HCT116 (cell line): ENCODE measurements at regions not wholly inside any gene's neighbourhood (a gene's known extent, or its start where the extent isn't known, plus 50 kb on each side); places are given as distances from the start of the nearest gene placed in this dataset.

ENCODE experiments used
- ATAC-seq: fragments of 200-7000 bp; cut with Tn5 transposase; 2 replicates; pipeline ENCODE4 v1.9.1; 2020; ENCODE audit warnings: mild to moderate bottlenecking, moderate library complexity
- BruUV-seq: library from RNA; stranded (reverse); fragments of 400-500 nt; replicated peaks from 2 replicates; lab custom pipeline; 2021; lab: Mats Ljungman, UMichigan
- CTCF ChIA-PET: fragments of 300-600 bp; sonication (Branson Sonifier 250); formaldehyde crosslinking; loops from one replicate; lab custom pipeline; 2021; ENCODE audit warnings: antibody characterized with exemption; lab: Charles Lee
- POLR2A ChIA-PET: fragments of 300-600, 350-600 bp; sonication (Branson Sonifier 250); formaldehyde crosslinking; loops from one replicate; lab custom pipeline; 2021; ENCODE audit warnings: antibody characterized with exemption; lab: Charles Lee
- RAD21 ChIA-PET, 2 experiments: fragments of 300-600 bp; sonication (Branson Sonifier 250); formaldehyde crosslinking; loops; one replicate each; lab custom pipeline; 2023; ENCODE audit warnings: low total read pairs in 2 of 2; ENCODE audit not compliant: uncharacterized antibody in 2 of 2, unreplicated experiment in 2 of 2, low non-redundant PET in 1 of 2; lab: Charles Lee
- DNase-seq: peaks from one replicate; pipeline ENCODE4 v3.0.0-alpha.2; 2010; ENCODE audit warnings: low read depth, low spot score
- H2AFZ ChIP-seq: fragments of 200-600 bp; shearing (Covaris generic), sonication (generic); 2 replicates; pipeline ENCODE4 v1.6.1; 2017; ENCODE audit warnings: low read depth, mixed run types, mixed read lengths, antibody characterized with exemption, low read length; ENCODE audit not compliant: poor library complexity, severe bottlenecking
- H3K27ac ChIP-seq: 2 replicates; pipeline ENCODE4 v1.5.1; 2012; ENCODE audit warnings: low read depth, low read length
- H3K27me3 ChIP-seq: fragments of 200-600 bp; sonication (generic); 2 replicates; pipeline ENCODE4 v1.6.1; 2016; ENCODE audit warnings: mixed run types, low read length, mixed read lengths; ENCODE audit not compliant: insufficient read depth
- H3K36me3 ChIP-seq, 2 experiments: fragments of 200-500 bp in 1 of 2; fragments of 200-600 bp in 1 of 2; sonication (Bioruptor generic) in 1 of 2; sonication (generic) in 1 of 2; 2 replicates each; pipeline versions ENCODE4 v1.5.1 to v1.6.1; 2014 to 2016; ENCODE audit warnings: low read length in 2 of 2, inconsistent platforms in 1 of 2, mixed read lengths in 1 of 2, mixed run types in 1 of 2; ENCODE audit not compliant: insufficient read depth in 2 of 2, control insufficient read depth in 1 of 2
- H3K4me1 ChIP-seq, 2 experiments: fragments of 200-600 bp in 1 of 2; sonication (generic) in 1 of 2; 2 replicates each; pipeline versions ENCODE4 v1.5.1 to v1.6.1; 2012 to 2017; ENCODE audit warnings: low read length in 2 of 2, inconsistent platforms in 1 of 2, mild to moderate bottlenecking in 1 of 2, mixed read lengths in 1 of 2, mixed run types in 1 of 2, moderate library complexity in 1 of 2; ENCODE audit not compliant: insufficient read depth in 2 of 2, control insufficient read depth in 1 of 2
- H3K4me2 ChIP-seq: fragments of 200-600 bp; sonication (generic); 2 replicates; pipeline ENCODE4 v1.6.1; 2017; ENCODE audit warnings: mixed run types, low read length, mixed read lengths
- H3K4me3 ChIP-seq, 2 experiments: fragments of 200-600 bp in 1 of 2; sonication (generic) in 1 of 2; replicated peaks in 1 of 2; 2 replicates each; pipeline ENCODE4 v1.5.1; 2011 to 2016; ENCODE audit warnings: low read length in 2 of 2, control low read depth in 1 of 2, low read depth in 1 of 2, mild to moderate bottlenecking in 1 of 2, mixed read lengths in 1 of 2, mixed run types in 1 of 2
- H3K79me2 ChIP-seq: fragments of 200-600 bp; sonication (generic); 2 replicates; pipeline ENCODE4 v1.6.1; 2017; ENCODE audit warnings: mild to moderate bottlenecking, mixed run types, low read length, moderate library complexity, mixed read lengths; ENCODE audit not compliant: insufficient read depth
- H3K9ac ChIP-seq: fragments of 200-600 bp; sonication (generic); 2 replicates; pipeline ENCODE4 v1.6.1; 2016; ENCODE audit warnings: low read length, mixed read lengths
- H3K9me2 ChIP-seq: fragments of 200-600 bp; sonication (generic), shearing (Covaris generic); 2 replicates; pipeline ENCODE4 v1.6.1; 2017; ENCODE audit warnings: mixed run types, mild to moderate bottlenecking, moderate library complexity; ENCODE audit not compliant: insufficient read depth
- H3K9me3 ChIP-seq, 2 experiments: fragments of 200-500 bp in 1 of 2; fragments of 200-600 bp in 1 of 2; sonication (Bioruptor generic) in 1 of 2; sonication (generic) in 1 of 2; 2 replicates each; pipeline ENCODE4 v1.6.1; 2014 to 2017; ENCODE audit warnings: low read length in 2 of 2, mixed read lengths in 2 of 2, inconsistent platforms in 1 of 2, low read depth in 1 of 2, mild to moderate bottlenecking in 1 of 2, mixed run types in 1 of 2, moderate library complexity in 1 of 2; ENCODE audit not compliant: control insufficient read depth in 1 of 2, insufficient read depth in 1 of 2
- H4K20me1 ChIP-seq: fragments of 200-600 bp; sonication (generic), shearing (Covaris generic); 2 replicates; pipeline ENCODE4 v1.6.1; 2017; ENCODE audit warnings: mixed run types, mild to moderate bottlenecking, moderate library complexity; ENCODE audit not compliant: insufficient read depth
- CBX3 ChIP-seq: IDR thresholded peaks from 2 replicates; pipeline ENCODE4 v1.6.1; 2012; ENCODE audit warnings: low read depth
- CEBPB ChIP-seq: IDR thresholded peaks from 2 replicates; pipeline ENCODE4 v1.6.1; 2012; ENCODE audit warnings: low read depth
- EGR1 ChIP-seq: IDR thresholded peaks from 2 replicates; pipeline ENCODE4 v1.6.1; 2012; ENCODE audit warnings: low read depth
- ELF1 ChIP-seq: IDR thresholded peaks from 2 replicates; pipeline ENCODE4 v1.6.1; 2012; ENCODE audit warnings: low read depth, borderline replicate concordance
- EZH2 ChIP-seq: fragments of 200-600 bp; sonication (generic); IDR thresholded peaks from 2 replicates; pipeline ENCODE4 v1.6.1; 2017; ENCODE audit warnings: antibody characterized with exemption, mixed run types
- FOSL1 ChIP-seq: IDR thresholded peaks from 2 replicates; pipeline ENCODE4 v1.6.1; 2012; ENCODE audit warnings: low read depth
- JUND ChIP-seq: IDR thresholded peaks from 2 replicates; pipeline ENCODE4 v1.6.1; 2012
- POLR2A ChIP-seq: IDR thresholded peaks from 2 replicates; pipeline ENCODE4 v1.7.0; 2011; ENCODE audit warnings: borderline replicate concordance; ENCODE audit not compliant: insufficient read depth, insufficient read length; ENCODE audit errors: extremely low read depth
- POLR2AphosphoS5 ChIP-seq: IDR thresholded peaks from 2 replicates; pipeline ENCODE4 v1.6.1; 2011; ENCODE audit warnings: mild to moderate bottlenecking, low read depth, low read length, moderate library complexity
- RAD21 ChIP-seq: IDR thresholded peaks from 2 replicates; pipeline ENCODE4 v1.6.1; 2012; ENCODE audit warnings: low read depth, mild to moderate bottlenecking
- SIN3A ChIP-seq: IDR thresholded peaks from 2 replicates; pipeline ENCODE4 v1.6.1; 2012; ENCODE audit warnings: low read depth
- SP1 ChIP-seq: IDR thresholded peaks from 2 replicates; pipeline ENCODE4 v1.6.1; 2012; ENCODE audit warnings: low read depth
- SRF ChIP-seq: IDR thresholded peaks from 2 replicates; pipeline ENCODE4 v1.6.1; 2012; ENCODE audit warnings: low read depth
- YY1 ChIP-seq: IDR thresholded peaks from 2 replicates; pipeline ENCODE4 v1.6.1; 2011; ENCODE audit warnings: low read length, low read depth, moderate library complexity, mild to moderate bottlenecking; ENCODE audit not compliant: insufficient replicate concordance; ENCODE audit errors: extremely low read depth
- ZFX ChIP-seq: fragments of 450-650 bp; IDR thresholded peaks from 2 replicates; pipeline ENCODE4 v1.6.1; 2017
- ZNF274 ChIP-seq: fragments of 200-500 bp; sonication (Bioruptor generic); IDR thresholded peaks from 2 replicates; pipeline ENCODE4 v1.6.1; 2014; ENCODE audit warnings: mild to moderate bottlenecking, low read depth, low read length, inconsistent platforms
- intact Hi-C: fragments of 100-400 bp; cut with micrococcal nuclease; formaldehyde crosslinking; loops from 2 replicates; pipeline ENCODE4 v1.10.0; 2022
- TF ChIP-seq, protein P1 (sequence below): IDR thresholded peaks from 2 replicates; pipeline ENCODE4 v1.6.1; 2012
- TF ChIP-seq, protein P2 (sequence below): IDR thresholded peaks from 2 replicates; pipeline ENCODE4 v1.6.1; 2011; ENCODE audit warnings: mild to moderate bottlenecking, low read length, moderate library complexity; ENCODE audit not compliant: insufficient replicate concordance; ENCODE audit errors: extremely low read depth
- TF ChIP-seq, protein P3 (sequence below): IDR thresholded peaks from 2 replicates; pipeline ENCODE4 v1.6.1; 2012
- TF ChIP-seq, protein P4 (sequence below): IDR thresholded peaks from 2 replicates; pipeline ENCODE4 v1.6.1; 2012; ENCODE audit warnings: low read depth

DNA sequence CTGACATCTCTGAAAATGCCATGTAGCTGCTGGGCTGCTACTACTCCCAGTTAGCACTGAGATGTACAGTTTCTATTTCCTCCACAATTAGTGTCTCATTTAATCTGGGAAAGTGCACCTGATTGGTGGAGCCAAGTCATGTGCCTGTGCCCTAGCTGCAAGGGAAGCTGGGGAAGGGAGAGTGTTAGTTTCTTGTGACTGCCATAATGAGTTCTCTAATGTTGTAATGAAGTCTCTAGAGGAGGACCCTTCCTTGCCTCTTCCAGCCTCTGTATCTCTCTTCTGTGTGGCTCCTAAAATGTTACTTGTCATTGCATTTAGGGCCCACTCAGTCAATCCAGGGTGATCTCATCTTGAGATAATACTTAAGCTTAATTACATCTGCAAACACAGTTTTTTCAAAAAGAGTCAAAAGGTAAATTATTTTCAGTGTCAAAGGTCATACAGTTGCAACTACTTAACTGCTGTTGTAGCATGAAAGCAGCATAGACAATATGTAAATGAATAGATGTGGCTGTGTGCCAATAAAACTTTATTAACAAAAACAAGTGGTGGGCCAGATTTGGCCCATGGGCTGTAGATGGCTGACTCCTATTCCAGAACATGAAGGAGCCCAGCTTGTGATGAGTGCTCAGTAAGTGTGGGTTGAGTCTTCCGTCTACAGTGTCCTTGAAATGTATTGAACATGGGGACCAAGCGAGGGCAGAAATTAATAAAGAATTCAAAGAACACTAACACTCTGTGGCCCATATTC is 137.2 kb upstream of the MAP1LC3B2 start:
- Histone ChIP-seq H3K27me3 (no peaks in the 10 kb centered on the region), H4K20me1 (no peaks in the 10 kb centered on the region), H3K9me2 (no peaks in the 10 kb centered on the region), H3K9ac (no peak overlapping the region), H3K4me3 (no peak overlapping the region), H3K27ac (no peak overlapping the region), H3K36me3 (no peaks in the 10 kb centered on the region), H3K4me2 (no peak overlapping the region), H3K9me3 (peaks cover 0 to 9% of the 10 kb centered on the region in 2 experiments; a peak in 1 of 4 replicates), H3K79me2 (no peaks in the 10 kb centered on the region), H2AFZ (no peak overlapping the region), H3K4me1 (peaks cover 13 to 28% of the 10 kb centered on the region in 2 experiments)
- TF ChIP-seq SRF (no peak), POLR2AphosphoS5 (no peak), SIN3A (no peak), ELF1 (no peak), ZNF274 (no peak), ZFX (no peak), EZH2 (no peak), CEBPB (no peak), EGR1 (no peak), YY1 (no peak), POLR2A (no peak), SP1 (no peak), FOSL1 (no peak), JUND (no peak), RAD21 (no peak), CBX3 (no peak; the same call in 1 of the 2 replicates)
- TF ChIP-seq, protein P1, sequence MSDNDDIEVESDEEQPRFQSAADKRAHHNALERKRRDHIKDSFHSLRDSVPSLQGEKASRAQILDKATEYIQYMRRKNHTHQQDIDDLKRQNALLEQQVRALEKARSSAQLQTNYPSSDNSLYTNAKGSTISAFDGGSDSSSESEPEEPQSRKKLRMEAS = no peak
- TF ChIP-seq, protein P2, sequence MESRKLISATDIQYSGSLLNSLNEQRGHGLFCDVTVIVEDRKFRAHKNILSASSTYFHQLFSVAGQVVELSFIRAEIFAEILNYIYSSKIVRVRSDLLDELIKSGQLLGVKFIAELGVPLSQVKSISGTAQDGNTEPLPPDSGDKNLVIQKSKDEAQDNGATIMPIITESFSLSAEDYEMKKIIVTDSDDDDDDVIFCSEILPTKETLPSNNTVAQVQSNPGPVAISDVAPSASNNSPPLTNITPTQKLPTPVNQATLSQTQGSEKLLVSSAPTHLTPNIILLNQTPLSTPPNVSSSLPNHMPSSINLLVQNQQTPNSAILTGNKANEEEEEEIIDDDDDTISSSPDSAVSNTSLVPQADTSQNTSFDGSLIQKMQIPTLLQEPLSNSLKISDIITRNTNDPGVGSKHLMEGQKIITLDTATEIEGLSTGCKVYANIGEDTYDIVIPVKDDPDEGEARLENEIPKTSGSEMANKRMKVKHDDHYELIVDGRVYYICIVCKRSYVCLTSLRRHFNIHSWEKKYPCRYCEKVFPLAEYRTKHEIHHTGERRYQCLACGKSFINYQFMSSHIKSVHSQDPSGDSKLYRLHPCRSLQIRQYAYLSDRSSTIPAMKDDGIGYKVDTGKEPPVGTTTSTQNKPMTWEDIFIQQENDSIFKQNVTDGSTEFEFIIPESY = no peak
- TF ChIP-seq, protein P3, sequence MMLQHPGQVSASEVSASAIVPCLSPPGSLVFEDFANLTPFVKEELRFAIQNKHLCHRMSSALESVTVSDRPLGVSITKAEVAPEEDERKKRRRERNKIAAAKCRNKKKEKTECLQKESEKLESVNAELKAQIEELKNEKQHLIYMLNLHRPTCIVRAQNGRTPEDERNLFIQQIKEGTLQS = no peak
- TF ChIP-seq, protein P4, sequence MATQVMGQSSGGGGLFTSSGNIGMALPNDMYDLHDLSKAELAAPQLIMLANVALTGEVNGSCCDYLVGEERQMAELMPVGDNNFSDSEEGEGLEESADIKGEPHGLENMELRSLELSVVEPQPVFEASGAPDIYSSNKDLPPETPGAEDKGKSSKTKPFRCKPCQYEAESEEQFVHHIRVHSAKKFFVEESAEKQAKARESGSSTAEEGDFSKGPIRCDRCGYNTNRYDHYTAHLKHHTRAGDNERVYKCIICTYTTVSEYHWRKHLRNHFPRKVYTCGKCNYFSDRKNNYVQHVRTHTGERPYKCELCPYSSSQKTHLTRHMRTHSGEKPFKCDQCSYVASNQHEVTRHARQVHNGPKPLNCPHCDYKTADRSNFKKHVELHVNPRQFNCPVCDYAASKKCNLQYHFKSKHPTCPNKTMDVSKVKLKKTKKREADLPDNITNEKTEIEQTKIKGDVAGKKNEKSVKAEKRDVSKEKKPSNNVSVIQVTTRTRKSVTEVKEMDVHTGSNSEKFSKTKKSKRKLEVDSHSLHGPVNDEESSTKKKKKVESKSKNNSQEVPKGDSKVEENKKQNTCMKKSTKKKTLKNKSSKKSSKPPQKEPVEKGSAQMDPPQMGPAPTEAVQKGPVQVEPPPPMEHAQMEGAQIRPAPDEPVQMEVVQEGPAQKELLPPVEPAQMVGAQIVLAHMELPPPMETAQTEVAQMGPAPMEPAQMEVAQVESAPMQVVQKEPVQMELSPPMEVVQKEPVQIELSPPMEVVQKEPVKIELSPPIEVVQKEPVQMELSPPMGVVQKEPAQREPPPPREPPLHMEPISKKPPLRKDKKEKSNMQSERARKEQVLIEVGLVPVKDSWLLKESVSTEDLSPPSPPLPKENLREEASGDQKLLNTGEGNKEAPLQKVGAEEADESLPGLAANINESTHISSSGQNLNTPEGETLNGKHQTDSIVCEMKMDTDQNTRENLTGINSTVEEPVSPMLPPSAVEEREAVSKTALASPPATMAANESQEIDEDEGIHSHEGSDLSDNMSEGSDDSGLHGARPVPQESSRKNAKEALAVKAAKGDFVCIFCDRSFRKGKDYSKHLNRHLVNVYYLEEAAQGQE = no peak
- intact Hi-C loops = no loop called here
- ATAC-seq (no peak), DNase-seq (no peak)
- POLR2A ChIA-PET = no interaction called here
- CTCF ChIA-PET = no interaction called here
- no TSS peak for BruUV-seq
- RAD21 ChIA-PET = no interaction called here
